LNCaP clone FGC (cell line): ENCODE measurements at regions not wholly inside any gene's neighbourhood (a gene's known extent, or its start where the extent isn't known, plus 50 kb on each side); places are given as distances from the start of the nearest gene placed in this dataset.

ENCODE experiments used
- DNase-seq: peaks from one replicate; pipeline ENCODE4 v3.0.0-alpha.2; 2011; ENCODE audit warnings: low read depth
- H3K4me3 ChIP-seq: 2 replicates; pipeline ENCODE4 v1.5.1; 2011; ENCODE audit warnings: mild to moderate bottlenecking, low read depth, low read length, control low read depth
- TF ChIP-seq, protein P1 (sequence below): IDR thresholded peaks from 2 replicates; pipeline ENCODE4 v1.5.1; 2012; ENCODE audit warnings: mild to moderate bottlenecking; ENCODE audit not compliant: control insufficient read depth, insufficient read depth; ENCODE audit errors: extremely low read depth

- no peak for DNase-seq
- TF ChIP-seq, protein P1, sequence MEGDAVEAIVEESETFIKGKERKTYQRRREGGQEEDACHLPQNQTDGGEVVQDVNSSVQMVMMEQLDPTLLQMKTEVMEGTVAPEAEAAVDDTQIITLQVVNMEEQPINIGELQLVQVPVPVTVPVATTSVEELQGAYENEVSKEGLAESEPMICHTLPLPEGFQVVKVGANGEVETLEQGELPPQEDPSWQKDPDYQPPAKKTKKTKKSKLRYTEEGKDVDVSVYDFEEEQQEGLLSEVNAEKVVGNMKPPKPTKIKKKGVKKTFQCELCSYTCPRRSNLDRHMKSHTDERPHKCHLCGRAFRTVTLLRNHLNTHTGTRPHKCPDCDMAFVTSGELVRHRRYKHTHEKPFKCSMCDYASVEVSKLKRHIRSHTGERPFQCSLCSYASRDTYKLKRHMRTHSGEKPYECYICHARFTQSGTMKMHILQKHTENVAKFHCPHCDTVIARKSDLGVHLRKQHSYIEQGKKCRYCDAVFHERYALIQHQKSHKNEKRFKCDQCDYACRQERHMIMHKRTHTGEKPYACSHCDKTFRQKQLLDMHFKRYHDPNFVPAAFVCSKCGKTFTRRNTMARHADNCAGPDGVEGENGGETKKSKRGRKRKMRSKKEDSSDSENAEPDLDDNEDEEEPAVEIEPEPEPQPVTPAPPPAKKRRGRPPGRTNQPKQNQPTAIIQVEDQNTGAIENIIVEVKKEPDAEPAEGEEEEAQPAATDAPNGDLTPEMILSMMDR, result no peak
- H3K4me3 ChIP-seq, result no peak overlapping the region
These were observed 113.7 kb upstream of the AADACL2 start for GRCh38 chr3:151620071-151620470.

DNA sequence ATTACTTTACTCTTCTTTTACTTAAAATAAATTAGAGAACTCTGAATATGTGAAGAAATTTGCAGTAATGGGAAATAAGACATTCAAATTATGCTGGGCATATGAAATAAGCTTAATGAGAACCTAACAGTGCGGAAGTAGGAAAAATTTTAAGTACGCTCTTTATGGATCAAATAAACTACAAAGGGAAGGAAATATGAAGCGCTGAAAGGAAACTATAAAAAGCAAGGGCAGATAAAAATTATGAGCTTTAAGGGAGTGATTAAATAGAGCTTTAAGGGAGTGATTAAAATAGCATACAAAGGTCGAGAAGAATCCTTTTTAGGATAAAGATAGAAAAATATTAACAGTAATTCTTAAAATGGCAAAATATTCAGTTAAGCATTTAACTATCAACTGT lies 118.3 kb upstream of the AADACL2 start:
- no peak overlapping the region for H3K4me3 ChIP-seq
- TF ChIP-seq, protein P1, result no peak
- DNase-seq, result no peak

- no peak overlapping the region for H3K4me3 ChIP-seq
- no peak for DNase-seq
- TF ChIP-seq, protein P1, result no peak
These were observed 121.6 kb upstream of the AADACL2 start for GRCh38 chr3:151612115-151612514.

- H3K4me3 ChIP-seq, result no peak overlapping the region
- no peak for DNase-seq
- TF ChIP-seq, protein P1, result no peak
These were observed 122.3 kb upstream of the AADACL2 start for GRCh38 chr3:151611419-151611818.

GRCh38 chr3:151609491-151609890 lies 124.2 kb upstream of the AADACL2 start:
- no peak overlapping the region for H3K4me3 ChIP-seq
- TF ChIP-seq, protein P1, result no peak
- DNase-seq, result no peak

DNA sequence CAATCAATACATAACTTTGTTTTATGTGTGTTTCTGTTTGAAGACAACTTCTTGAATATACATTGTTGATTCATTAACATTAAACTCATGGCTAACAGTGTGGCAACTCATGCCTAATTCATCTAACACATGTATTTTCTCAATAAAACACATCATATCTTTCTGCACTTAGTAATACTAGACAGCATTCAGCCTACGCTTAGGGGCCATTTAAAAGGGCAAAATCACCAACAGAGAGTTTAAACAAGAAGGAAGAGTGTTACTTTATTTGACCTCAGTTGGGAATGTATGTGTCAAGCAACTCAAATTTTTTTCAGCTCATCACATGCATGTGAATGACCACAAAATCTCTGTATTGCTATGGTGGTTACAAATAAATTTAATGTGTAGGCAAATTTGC lies 128.8 kb upstream of the AADACL2 start:
- TF ChIP-seq, protein P1, result no peak
- H3K4me3 ChIP-seq, result no peak overlapping the region
- no peak for DNase-seq

DNA sequence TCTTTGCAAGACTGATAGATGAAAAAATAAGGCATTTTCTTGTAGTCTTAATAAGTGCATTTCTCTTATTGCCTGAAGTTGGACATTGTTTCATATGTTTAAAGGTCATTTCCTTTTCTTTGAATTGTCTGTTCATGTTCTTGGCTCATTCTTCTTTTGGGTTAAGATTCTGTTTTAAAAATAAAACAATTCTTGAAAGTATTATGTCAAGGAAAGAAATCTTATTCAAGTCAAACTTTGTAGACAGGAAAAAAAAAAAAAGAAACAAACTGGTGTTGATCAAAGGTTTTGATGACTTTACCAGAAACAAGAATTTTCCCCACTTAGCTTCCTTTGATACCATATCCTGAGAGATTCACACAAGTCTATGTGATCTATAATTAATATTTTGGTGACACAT lies 132.9 kb upstream of the AADACL2 start:
- TF ChIP-seq, protein P1, result no peak
- H3K4me3 ChIP-seq, result no peak overlapping the region
- DNase-seq, result no peak
